ENCODE measurements at regions not wholly inside any gene's neighbourhood (a gene's known extent, or its start where the extent isn't known, plus 50 kb on each side); places are given as distances from the start of the nearest gene placed in this dataset.

- TF ChIP-seq SUZ12 (IDR thresholded peaks at IDR 0.05; ENCODE audit: unreplicated experiment) (no peak), FOXK2 (IDR thresholded peaks at IDR 0.05) (no peak), IRF3 (IDR thresholded peaks at IDR 0.05) (no peak), CREM (IDR thresholded peaks at IDR 0.05; ENCODE audit: low read depth) (no peak), RELA (IDR thresholded peaks at IDR 0.05; ENCODE audit: borderline replicate concordance, partially characterized antibody) (no peak), POLR2AphosphoS5 (IDR thresholded peaks at IDR 0.05; ENCODE audit: low read length) (no peak), CTCF (IDR thresholded peaks at IDR 0.05 in 2 of 3, conservative IDR thresholded peaks at IDR 0.05 in 1 of 3; ENCODE audit: control insufficient read depth in 2 of 3, extremely low read depth in 1 of 3, insufficient read depth in 1 of 3, low read depth in 3 of 3, low read length in 3 of 3) (no peak), ZNF274 (IDR thresholded peaks at IDR 0.05; ENCODE audit: insufficient read depth, insufficient read length) (no peak), DPF2 (IDR thresholded peaks at IDR 0.05) (no peak), POLR2A (IDR thresholded peaks at IDR 0.05; ENCODE audit: low read depth, low read length) (no peak)
These were observed 87.8 kb downstream of the HLX start for GRCh38 chr1:220966881-220967611.
